Omental fat pad (tissue), 3 donors: ENCODE measurements at regions not wholly inside any gene's neighbourhood (a gene's known extent, or its start where the extent isn't known, plus 50 kb on each side); places are given as distances from the start of the nearest gene placed in this dataset.
"Not testable (repeated sequence)": the region's sequence is repeated elsewhere in the genome, so short reads cannot be mapped to it uniquely, and the experiment has no call there.

Source experiments
- ATAC-seq: fragments of 150-250 bp; one replicate; pipeline ENCODE4 v1.9.1; 2016; ENCODE audit warnings: mild to moderate bottlenecking, moderate library complexity; ENCODE audit not compliant: low FRiP score
- DNase-seq: peaks from one replicate; pipeline ENCODE4 v3.0.0-alpha.2; 2019; ENCODE audit warnings: low spot score
- TF ChIP-seq, protein P1 (sequence below), 3 donors: fragments of 450-650 bp; IDR thresholded peaks; one replicate each; pipeline ENCODE4 v1.5.1; 2016 to 2017; ENCODE audit warnings: antibody characterized with exemption in 3 of 3, mild to moderate bottlenecking in 3 of 3, moderate library complexity in 2 of 3

DNA sequence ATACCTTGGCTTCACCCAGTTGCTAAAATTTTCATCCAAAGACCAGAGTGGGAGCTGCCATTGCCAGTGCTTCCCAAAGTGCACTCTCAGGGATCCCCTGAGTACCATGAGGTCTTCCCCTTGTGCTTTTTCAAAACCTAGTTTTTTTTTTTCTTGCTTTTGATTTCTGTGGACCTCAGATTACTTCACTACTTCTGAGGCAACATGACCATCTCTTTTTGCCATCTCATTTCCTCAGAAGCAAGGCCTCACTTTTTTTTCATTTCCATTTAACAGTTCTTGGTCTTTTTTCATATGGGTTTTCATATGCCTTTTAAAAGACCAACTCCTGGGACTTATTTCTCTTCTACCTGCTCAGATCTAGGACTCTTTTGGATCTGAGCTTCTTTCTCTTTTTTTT lies 64.1 kb upstream of the MMS22L start:
- TF ChIP-seq, protein P1, sequence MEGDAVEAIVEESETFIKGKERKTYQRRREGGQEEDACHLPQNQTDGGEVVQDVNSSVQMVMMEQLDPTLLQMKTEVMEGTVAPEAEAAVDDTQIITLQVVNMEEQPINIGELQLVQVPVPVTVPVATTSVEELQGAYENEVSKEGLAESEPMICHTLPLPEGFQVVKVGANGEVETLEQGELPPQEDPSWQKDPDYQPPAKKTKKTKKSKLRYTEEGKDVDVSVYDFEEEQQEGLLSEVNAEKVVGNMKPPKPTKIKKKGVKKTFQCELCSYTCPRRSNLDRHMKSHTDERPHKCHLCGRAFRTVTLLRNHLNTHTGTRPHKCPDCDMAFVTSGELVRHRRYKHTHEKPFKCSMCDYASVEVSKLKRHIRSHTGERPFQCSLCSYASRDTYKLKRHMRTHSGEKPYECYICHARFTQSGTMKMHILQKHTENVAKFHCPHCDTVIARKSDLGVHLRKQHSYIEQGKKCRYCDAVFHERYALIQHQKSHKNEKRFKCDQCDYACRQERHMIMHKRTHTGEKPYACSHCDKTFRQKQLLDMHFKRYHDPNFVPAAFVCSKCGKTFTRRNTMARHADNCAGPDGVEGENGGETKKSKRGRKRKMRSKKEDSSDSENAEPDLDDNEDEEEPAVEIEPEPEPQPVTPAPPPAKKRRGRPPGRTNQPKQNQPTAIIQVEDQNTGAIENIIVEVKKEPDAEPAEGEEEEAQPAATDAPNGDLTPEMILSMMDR (IDR thresholded peaks at IDR 0.05): no peak

DNA sequence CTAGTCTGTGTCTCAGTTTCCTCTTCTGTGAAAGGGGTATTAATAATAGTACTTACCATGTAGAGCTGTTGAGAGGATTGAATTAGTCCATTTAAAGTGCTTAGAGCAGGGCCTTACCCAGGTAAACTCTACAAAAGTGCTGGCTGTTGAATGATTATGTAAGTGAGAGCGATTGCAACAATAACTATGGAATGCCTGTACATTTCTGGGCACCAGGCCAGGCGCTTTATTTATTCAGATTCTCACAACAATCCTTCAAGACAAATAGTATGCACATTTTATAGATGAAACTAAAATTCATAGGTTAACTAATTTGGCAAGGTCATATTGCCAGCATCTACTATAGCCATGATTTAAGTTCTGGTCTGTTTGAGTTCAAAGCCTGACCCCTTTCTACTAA lies 78.3 kb upstream of the MMS22L start:
- ATAC-seq: no peak
- TF ChIP-seq, protein P1 (IDR thresholded peaks at IDR 0.05): no peak
- DNase-seq: no peak

More for the DNA sequence above, 64.1 kb upstream of the MMS22L start:
- DNase-seq: no peak
- no peak for ATAC-seq

DNA sequence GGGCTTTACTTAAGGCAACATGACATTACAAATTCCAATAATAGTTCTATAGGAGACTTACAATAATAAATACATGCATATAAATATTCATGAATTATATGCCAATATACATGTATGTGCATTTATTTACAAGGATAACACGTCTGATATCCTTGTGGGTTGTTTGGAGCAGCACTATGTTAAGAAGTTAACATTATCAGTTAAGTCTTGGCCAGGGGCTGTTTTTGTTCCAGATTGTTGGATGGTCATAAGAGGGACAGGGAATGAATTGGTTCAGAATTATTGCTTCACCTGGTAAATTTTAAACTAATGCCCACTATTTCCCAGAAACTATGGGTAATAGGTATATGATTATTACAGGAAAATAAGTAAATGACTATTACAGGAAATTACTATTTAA lies 81.3 kb upstream of the MMS22L start:
- ATAC-seq (no peak), DNase-seq (no peak)
- TF ChIP-seq, protein P1 (IDR thresholded peaks at IDR 0.05): no peak

DNA sequence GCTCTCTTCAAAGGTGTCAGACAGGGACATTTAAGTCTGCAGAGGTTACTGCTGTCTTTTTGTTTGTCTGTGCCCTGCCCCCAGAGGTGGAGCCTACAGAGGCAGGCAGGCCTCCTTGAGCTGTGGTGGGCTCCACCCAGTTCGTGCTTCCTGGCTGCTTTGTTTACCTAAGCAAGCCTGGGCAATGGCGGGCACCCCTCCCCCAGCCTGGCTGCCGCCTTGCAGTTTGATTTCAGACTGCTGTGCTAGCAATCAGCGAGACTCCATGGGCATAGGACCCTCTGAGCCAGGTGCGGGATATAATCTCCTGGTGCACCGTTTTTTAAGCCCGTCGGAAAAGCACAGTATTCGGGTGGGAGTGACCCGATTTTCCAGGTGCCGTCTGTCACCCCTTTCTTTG lies 99.1 kb upstream of the MMS22L start:
- not testable (repeated sequence) for DNase-seq, ATAC-seq

DNA sequence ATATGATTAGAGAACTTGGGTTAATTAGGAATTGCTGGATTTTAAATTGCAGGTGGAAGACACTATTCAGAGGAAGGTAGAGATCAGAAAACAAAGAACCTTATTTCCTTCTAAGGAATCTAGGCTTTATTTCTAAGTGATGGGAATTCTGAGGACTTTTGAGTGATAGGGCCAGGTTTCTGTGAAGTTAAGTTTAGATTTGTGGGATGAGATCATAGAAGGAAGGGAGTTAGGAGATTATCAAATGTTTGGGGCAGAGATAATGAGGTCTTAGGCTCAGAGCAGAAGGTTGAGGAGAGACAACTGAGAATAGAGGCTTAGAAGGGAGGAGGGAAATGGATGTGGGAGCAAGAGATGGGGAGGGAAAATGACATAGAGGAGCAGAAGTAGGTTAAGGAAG lies 109.7 kb upstream of the MMS22L start:
- DNase-seq (no peak), ATAC-seq (no peak)
- TF ChIP-seq, protein P1 (IDR thresholded peaks at IDR 0.05): no peak

DNA sequence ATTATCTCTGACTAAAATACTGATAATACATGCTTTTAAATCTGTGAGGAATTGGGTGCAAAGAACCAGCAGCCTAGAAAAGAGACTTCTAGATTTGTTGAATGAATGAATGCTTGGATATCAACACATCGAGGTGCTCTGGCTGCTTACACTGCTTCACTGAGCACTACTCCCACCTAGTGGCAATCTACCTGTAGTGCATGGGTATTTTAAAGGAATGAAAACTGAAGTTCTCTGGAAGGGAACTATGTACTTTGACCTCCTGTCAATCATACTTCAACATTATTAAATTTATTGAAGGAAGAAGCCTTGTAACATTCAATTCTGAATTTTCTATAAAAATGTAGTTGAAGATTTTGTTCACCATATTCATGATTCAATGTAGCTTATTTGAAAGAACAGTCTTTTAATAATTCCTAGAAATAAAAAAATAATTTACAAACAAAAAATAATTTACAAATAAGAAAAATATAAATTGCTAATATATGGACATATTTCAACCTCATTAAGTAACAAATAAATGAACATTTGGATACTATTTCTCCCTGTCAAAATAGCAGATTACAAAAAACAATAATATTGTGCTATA lies 111.2 kb upstream of the MMS22L start:
- DNase-seq (no peak), ATAC-seq (no peak)
- TF ChIP-seq, protein P1 (IDR thresholded peaks at IDR 0.05): peak in 1 of 3 donors; percentile 81

DNA sequence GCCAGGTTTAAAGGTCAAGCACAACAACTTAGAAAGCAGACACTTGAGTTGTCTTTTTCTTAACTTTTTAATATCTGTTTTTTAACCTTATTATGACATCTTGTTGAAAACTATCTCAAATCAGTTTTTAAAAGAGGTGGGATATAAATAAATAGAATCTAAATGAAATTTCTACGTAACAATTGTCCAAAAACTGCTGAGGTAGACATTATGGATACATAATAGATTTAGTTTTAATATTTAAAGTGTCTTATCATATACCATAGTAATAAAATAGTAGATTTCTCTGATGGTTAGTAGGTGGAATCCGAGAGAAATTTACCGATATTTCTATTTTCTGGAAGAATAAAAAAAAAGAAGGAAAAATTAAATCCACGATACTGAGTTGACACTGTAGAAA lies 113.9 kb upstream of the MMS22L start:
- DNase-seq (no peak), ATAC-seq (no peak)
- TF ChIP-seq, protein P1 (IDR thresholded peaks at IDR 0.05): no peak

DNA sequence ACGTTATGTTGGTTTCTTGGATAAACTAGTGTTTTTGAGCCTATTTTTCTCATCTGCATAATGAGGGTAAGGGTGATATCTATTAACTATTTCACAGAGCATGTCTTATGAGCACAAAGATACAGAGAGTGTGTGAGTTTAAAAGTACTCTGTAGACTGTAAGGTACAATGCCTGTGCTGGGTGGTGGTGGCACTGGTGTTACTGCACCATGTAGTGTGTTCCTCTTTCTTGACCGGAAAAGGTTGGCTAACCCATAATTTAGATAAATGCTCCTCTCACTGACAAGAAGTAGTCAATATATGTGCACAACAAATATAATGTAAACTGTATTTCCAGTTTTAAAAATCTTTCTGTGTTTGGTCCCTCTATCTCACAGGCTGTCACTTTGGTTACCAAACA lies 116.2 kb upstream of the MMS22L start:
- DNase-seq (no peak), ATAC-seq (no peak)
- TF ChIP-seq, protein P1 (IDR thresholded peaks at IDR 0.05): no peak
